Naive B cell (primary cell): ENCODE measurements at regions not wholly inside any gene's neighbourhood (a gene's known extent, or its start where the extent isn't known, plus 50 kb on each side); places are given as distances from the start of the nearest gene placed in this dataset.

ENCODE experiments used
- ATAC-seq, 2 donors: fragments of 150-1000 bp; cut with Tn5 transposase; 2 replicates each; pipeline ENCODE4 v1.10.0; 2021; ENCODE audit warnings: low read depth in 2 of 2, mild to moderate bottlenecking in 2 of 2, moderate library complexity in 2 of 2
- DNase-seq: peaks from one replicate; pipeline ENCODE4 v3.0.0; 2022
- H3K27ac Mint-ChIP-seq, 6 donors: one replicate each; pipeline ENCODE4 v1.8.0; 2020 to 2022; ENCODE audit warnings: mild to moderate bottlenecking in 6 of 6, mixed read lengths in 6 of 6, moderate library complexity in 5 of 6, inconsistent platforms in 2 of 6
- H3K27me3 Mint-ChIP-seq, 3 donors: one replicate each; pipeline ENCODE4 v1.8.0; 2021 to 2022; ENCODE audit warnings: mixed read lengths in 3 of 3, mild to moderate bottlenecking in 1 of 3
- H3K36me3 Mint-ChIP-seq, 2 donors: one replicate each; pipeline ENCODE4 v1.8.0; 2020 to 2022; ENCODE audit warnings: mixed read lengths in 2 of 2, inconsistent platforms in 1 of 2, mild to moderate bottlenecking in 1 of 2
- H3K4me1 Mint-ChIP-seq, 3 donors: one replicate each; pipeline ENCODE4 v1.8.0; 2020 to 2022; ENCODE audit warnings: mixed read lengths in 3 of 3, inconsistent platforms in 1 of 3, mild to moderate bottlenecking in 1 of 3, moderate library complexity in 1 of 3
- H3K4me3 Mint-ChIP-seq, 8 donors: one replicate each; pipeline ENCODE4 v1.8.0; 2020 to 2022; ENCODE audit warnings: mild to moderate bottlenecking in 8 of 8, mixed read lengths in 8 of 8, moderate library complexity in 8 of 8, inconsistent platforms in 2 of 8
- H3K9me3 Mint-ChIP-seq, 7 donors: one replicate each; pipeline ENCODE4 v1.8.0; 2020 to 2022; ENCODE audit warnings: mixed read lengths in 7 of 7, mild to moderate bottlenecking in 5 of 7, inconsistent platforms in 2 of 7, moderate library complexity in 1 of 7

GRCh38 chr10:47214520-47214919, 85.5 kb upstream of the GDF10 start:
- Mint-ChIP-seq H3K9me3 (peaks cover 0 to 12% (median 5%) of the 10 kb centered on the region in 7 donors), H3K4me1 (no peaks in the 10 kb centered on the region)

GRCh38 chr10:47217113-47217512, 82.9 kb upstream of the GDF10 start:
- H3K4me1 Mint-ChIP-seq: no peaks in the 10 kb centered on the region
- peaks cover 0 to 16% (median 10%) of the 10 kb centered on the region in 3 donors for H3K27me3 Mint-ChIP-seq
- peaks cover 0 to 7% (median 3%) of the 10 kb centered on the region in 7 donors for H3K9me3 Mint-ChIP-seq
- ATAC-seq (no peak), DNase-seq (no peak)
- no peak overlapping the region for H3K27ac Mint-ChIP-seq
- no peaks in the 10 kb centered on the region for H3K36me3 Mint-ChIP-seq
- H3K4me3 Mint-ChIP-seq: no peak overlapping the region

More at GRCh38 chr10:47214520-47214919, 85.5 kb upstream of the GDF10 start:
- Mint-ChIP-seq H3K27ac (no peak overlapping the region), H3K36me3 (no peaks in the 10 kb centered on the region), H3K27me3 (peaks cover 0 to 16% (median 10%) of the 10 kb centered on the region in 3 donors), H3K4me3 (no peak overlapping the region)
- DNase-seq (no peak), ATAC-seq (no peak)

- peak overlapping the region in 1 of 6 donors; percentile 29 for H3K27ac Mint-ChIP-seq
- H3K9me3 Mint-ChIP-seq: no peaks in the 10 kb centered on the region
- no peak for DNase-seq
- no peaks in the 10 kb centered on the region for H3K36me3 Mint-ChIP-seq
- H3K27me3 Mint-ChIP-seq: peaks cover 0 to 16% (median 10%) of the 10 kb centered on the region in 3 donors
- no peak overlapping the region for H3K4me3 Mint-ChIP-seq
- no peaks in the 10 kb centered on the region for H3K4me1 Mint-ChIP-seq
- ATAC-seq: no peak
Observed at GRCh38 chr10:47218803-47219202, 81.2 kb upstream of the GDF10 start.

GRCh38 chr10:47222461-47222860, 77.5 kb upstream of the GDF10 start:
- no peaks in the 10 kb centered on the region for H3K9me3 Mint-ChIP-seq
- ATAC-seq (no peak), DNase-seq (no peak)
- peaks cover 0 to 19% (median 4%) of the 10 kb centered on the region in 3 donors for H3K27me3 Mint-ChIP-seq
- H3K4me3 Mint-ChIP-seq: no peak overlapping the region
- peaks cover 0 to 2% (median 0%) of the 10 kb centered on the region in 3 donors for H3K4me1 Mint-ChIP-seq
- H3K36me3 Mint-ChIP-seq: no peaks in the 10 kb centered on the region
- H3K27ac Mint-ChIP-seq: no peak overlapping the region

- no peak overlapping the region for H3K4me3 Mint-ChIP-seq
- peaks cover 0 to 19% (median 10%) of the 10 kb centered on the region in 3 donors for H3K27me3 Mint-ChIP-seq
- ATAC-seq (no peak), DNase-seq (no peak)
- peaks cover 0 to 2% (median 0%) of the 10 kb centered on the region in 3 donors for H3K4me1 Mint-ChIP-seq
- peaks cover 0 to 6% (median 0%) of the 10 kb centered on the region in 7 donors for H3K9me3 Mint-ChIP-seq
- no peaks in the 10 kb centered on the region for H3K36me3 Mint-ChIP-seq
- peak overlapping the region in 1 of 6 donors; percentile 21 for H3K27ac Mint-ChIP-seq
Observed at GRCh38 chr10:47223236-47223635, 76.8 kb upstream of the GDF10 start.

GRCh38 chr10:47224546-47225218, 75.3 kb upstream of the GDF10 start:
- ATAC-seq: no peak
- Mint-ChIP-seq H3K4me3 (no peak overlapping the region), H3K9me3 (peaks cover 0 to 15% (median 3%) of the 10 kb centered on the region in 7 donors)

GRCh38 chr10:47225219-47225927, 74.6 kb upstream of the GDF10 start:
- peaks cover 0 to 11% (median 10%) of the 10 kb centered on the region in 3 donors for H3K27me3 Mint-ChIP-seq
- peaks cover 0 to 15% (median 3%) of the 10 kb centered on the region in 7 donors for H3K9me3 Mint-ChIP-seq
- ATAC-seq (no peak), DNase-seq (no peak)
- peaks cover 0 to 2% (median 0%) of the 10 kb centered on the region in 3 donors for H3K4me1 Mint-ChIP-seq
- no peak overlapping the region for H3K27ac Mint-ChIP-seq
- no peak overlapping the region for H3K4me3 Mint-ChIP-seq
- peaks cover 0 to 8% of the 10 kb centered on the region in 2 donors for H3K36me3 Mint-ChIP-seq

More at GRCh38 chr10:47224546-47225218, 75.3 kb upstream of the GDF10 start:
- Mint-ChIP-seq H3K27me3 (peaks cover 0 to 10% (median 10%) of the 10 kb centered on the region in 3 donors), H3K27ac (no peak overlapping the region), H3K4me1 (peaks cover 0 to 2% (median 0%) of the 10 kb centered on the region in 3 donors), H3K36me3 (peaks cover 0 to 8% of the 10 kb centered on the region in 2 donors)
- DNase-seq: no peak

GRCh38 chr10:47225928-47226645, 73.9 kb upstream of the GDF10 start:
- Mint-ChIP-seq H3K27me3 (peaks cover 0 to 14% (median 10%) of the 10 kb centered on the region in 3 donors), H3K36me3 (peaks cover 0 to 8% of the 10 kb centered on the region in 2 donors), H3K9me3 (peaks cover 0 to 15% (median 3%) of the 10 kb centered on the region in 7 donors), H3K4me1 (peaks cover 0 to 2% (median 0%) of the 10 kb centered on the region in 3 donors), H3K4me3 (no peak overlapping the region), H3K27ac (no peak overlapping the region)
- ATAC-seq (no peak), DNase-seq (no peak)

GRCh38 chr10:47230482-47230881, 69.5 kb upstream of the GDF10 start:
- H3K4me1 Mint-ChIP-seq: peaks cover 0 to under 1% (median 0%) of the 10 kb centered on the region in 3 donors
- peaks cover 0 to 8% of the 10 kb centered on the region in 2 donors for H3K36me3 Mint-ChIP-seq
- ATAC-seq (no peak), DNase-seq (no peak)
- peaks cover 0 to 15% (median 3%) of the 10 kb centered on the region in 7 donors for H3K9me3 Mint-ChIP-seq
- peaks cover 0 to 14% (median 10%) of the 10 kb centered on the region in 3 donors for H3K27me3 Mint-ChIP-seq
- no peak overlapping the region for H3K27ac Mint-ChIP-seq
- H3K4me3 Mint-ChIP-seq: no peak overlapping the region

- peaks cover 0 to 8% of the 10 kb centered on the region in 2 donors for H3K36me3 Mint-ChIP-seq
- no peak for DNase-seq
- H3K4me3 Mint-ChIP-seq: no peak overlapping the region
- no peak for ATAC-seq
- H3K4me1 Mint-ChIP-seq: no peaks in the 10 kb centered on the region
- peaks cover 0 to 14% (median 5%) of the 10 kb centered on the region in 3 donors for H3K27me3 Mint-ChIP-seq
- peaks cover 0 to 15% (median 3%) of the 10 kb centered on the region in 7 donors for H3K9me3 Mint-ChIP-seq
- no peak overlapping the region for H3K27ac Mint-ChIP-seq
Observed at GRCh38 chr10:47230957-47231356, 69.0 kb upstream of the GDF10 start.

- H3K4me3 Mint-ChIP-seq: no peak overlapping the region
- H3K27me3 Mint-ChIP-seq: peaks cover 0 to 14% (median under 1%) of the 10 kb centered on the region in 3 donors
- no peak for DNase-seq
- H3K4me1 Mint-ChIP-seq: no peaks in the 10 kb centered on the region
- no peak overlapping the region for H3K27ac Mint-ChIP-seq
- H3K36me3 Mint-ChIP-seq: peaks cover 0 to 8% of the 10 kb centered on the region in 2 donors
- ATAC-seq: no peak
- H3K9me3 Mint-ChIP-seq: peaks cover 0 to 15% (median 4%) of the 10 kb centered on the region in 7 donors
Observed at GRCh38 chr10:47231414-47231813, 68.6 kb upstream of the GDF10 start.

- no peak for DNase-seq
- ATAC-seq: no peak
- Mint-ChIP-seq H3K27me3 (peaks cover 0 to 4% (median 0%) of the 10 kb centered on the region in 3 donors), H3K27ac (no peak overlapping the region), H3K4me1 (no peaks in the 10 kb centered on the region), H3K9me3 (peaks cover 0 to 6% (median 4%) of the 10 kb centered on the region in 7 donors), H3K36me3 (peaks cover 0 to 6% of the 10 kb centered on the region in 2 donors), H3K4me3 (no peak overlapping the region)
Observed at GRCh38 chr10:47233631-47234030, 66.4 kb upstream of the GDF10 start.

GRCh38 chr10:47235484-47235883, 64.5 kb upstream of the GDF10 start:
- Mint-ChIP-seq H3K9me3 (peaks cover 0 to 3% (median 0%) of the 10 kb centered on the region in 7 donors), H3K4me1 (peaks cover 0 to 4% (median 0%) of the 10 kb centered on the region in 3 donors), H3K27me3 (peaks cover 0 to 8% (median 1%) of the 10 kb centered on the region in 3 donors), H3K27ac (no peak overlapping the region), H3K4me3 (no peak overlapping the region), H3K36me3 (no peaks in the 10 kb centered on the region)
- no peak for ATAC-seq
- DNase-seq: no peak
